Kidney tubule cell (primary cell): ENCODE measurements at regions not wholly inside any gene's neighbourhood (a gene's known extent, or its start where the extent isn't known, plus 50 kb on each side); places are given as distances from the start of the nearest gene placed in this dataset.

Experiments
- DNase-seq: peaks from one replicate; pipeline ENCODE4 v3.0.0-alpha.2; 2018; ENCODE audit warnings: low spot score

DNA sequence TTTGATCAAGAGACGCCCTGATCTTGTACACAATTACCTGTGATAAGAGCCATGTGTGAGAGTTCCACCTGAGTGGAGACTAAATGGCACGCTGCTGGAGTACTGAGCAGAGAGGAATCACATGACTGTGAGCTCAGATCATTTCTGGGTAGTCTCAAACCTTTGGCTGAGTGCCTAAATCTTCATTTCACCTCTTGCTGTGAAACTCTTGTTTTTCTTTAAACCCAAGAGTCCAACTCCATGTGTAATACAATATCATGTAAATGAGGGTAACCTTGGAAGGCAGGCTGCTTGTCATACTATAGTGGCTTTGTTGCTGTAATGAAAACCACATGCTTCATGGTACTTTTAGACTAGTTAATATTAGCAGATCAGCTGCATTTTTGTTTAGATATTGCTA is 156.9 kb downstream of the CAND1 start:
- DNase-seq: peak; percentile 87

DNA sequence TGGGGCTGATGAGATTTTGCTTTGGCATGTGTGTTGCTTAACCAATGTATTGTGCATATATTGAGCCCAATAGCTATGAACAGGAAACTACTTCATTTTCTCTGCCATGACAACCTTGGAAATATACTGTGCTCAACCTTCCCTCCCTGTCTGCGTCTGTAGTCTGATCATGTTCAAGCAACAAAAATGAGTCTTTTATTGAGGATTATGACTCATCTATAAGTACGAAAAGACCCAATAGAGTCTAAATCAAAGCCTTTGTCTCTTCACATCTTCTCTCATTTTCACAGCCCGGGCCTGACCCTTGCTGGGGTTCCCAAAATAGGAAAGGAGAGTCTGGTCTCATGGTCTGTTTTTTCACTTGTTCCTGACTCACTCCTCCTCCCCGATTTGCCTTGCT is 158.2 kb downstream of the CAND1 start:
- no peak for DNase-seq

DNA sequence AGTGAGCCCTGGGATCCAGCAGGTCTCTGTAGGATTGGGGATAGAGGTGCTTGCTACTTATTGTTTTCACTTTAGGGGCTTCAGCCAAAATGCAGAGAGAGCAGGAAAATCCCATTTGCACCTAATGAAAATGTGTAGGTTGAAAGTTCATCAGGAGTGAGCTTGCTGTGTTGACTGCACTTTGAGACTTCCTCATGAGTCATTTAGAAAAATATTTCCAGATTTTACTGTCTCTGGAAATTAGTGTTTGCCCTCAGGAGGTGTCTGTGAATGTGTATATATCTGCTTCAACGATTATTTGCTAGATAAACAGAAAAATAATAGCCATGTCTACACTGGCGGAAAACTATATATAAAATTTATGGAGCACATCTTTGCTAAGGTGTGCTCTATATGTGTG is 159.3 kb downstream of the CAND1 start:
- peak; percentile 41 for DNase-seq

DNA sequence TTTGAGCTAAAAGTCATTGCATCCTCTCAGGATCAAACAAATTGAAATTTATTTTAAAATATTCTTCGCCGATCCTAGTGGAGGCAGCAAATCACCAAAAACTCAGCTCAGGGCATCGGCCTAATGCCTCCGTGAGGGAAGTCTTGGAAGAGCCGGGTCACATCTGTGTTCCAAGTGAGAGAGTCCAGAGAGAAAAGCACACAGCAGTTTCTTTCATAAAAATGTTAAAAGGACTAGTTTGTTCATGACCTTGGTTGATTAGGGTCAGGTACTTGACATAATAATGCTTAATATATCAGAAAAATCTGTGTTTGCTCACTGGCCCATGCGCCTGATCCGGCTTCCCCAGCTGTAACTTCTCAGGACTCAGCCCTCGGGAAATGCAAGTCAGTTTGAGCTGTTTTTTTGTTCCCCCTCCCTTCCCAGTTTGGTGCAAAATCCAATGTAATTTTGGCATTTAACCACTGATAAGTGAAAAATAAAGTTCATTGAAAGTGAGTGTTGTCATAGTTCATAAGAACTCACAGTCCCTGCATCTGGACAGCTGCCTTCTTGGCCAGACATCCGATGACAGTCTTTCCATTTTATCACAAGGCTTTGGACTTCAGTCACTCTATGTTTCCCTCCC is 161.7 kb downstream of the CAND1 start:
- DNase-seq: no peak

DNA sequence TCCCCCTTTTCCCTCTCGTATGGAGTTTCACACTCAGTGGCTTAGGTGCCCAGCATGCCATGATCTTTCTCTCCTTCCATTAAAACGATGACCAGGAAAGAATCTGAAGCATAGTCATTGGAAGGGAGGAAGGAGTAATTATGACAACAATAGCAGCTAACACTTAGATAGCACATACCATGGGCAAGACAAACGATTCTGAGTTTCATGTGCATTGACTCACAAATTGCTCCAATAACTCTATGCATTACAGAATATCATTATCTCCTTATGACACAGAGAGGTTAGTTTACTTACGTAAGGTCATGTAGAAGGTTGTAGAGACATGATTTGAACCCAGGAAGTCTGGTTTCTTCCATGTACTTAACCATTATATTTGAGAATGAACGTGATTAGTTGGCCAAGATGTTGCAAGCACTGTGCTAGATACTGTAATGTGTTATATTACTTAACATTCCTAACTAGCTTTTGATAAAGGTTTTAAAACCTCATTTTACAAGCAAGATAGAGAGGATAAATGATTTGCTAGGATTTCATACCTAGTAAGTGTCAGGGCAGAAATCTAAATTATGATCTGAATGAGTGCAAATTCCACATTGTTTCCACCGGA is 162.4 kb downstream of the CAND1 start:
- no peak for DNase-seq

DNA sequence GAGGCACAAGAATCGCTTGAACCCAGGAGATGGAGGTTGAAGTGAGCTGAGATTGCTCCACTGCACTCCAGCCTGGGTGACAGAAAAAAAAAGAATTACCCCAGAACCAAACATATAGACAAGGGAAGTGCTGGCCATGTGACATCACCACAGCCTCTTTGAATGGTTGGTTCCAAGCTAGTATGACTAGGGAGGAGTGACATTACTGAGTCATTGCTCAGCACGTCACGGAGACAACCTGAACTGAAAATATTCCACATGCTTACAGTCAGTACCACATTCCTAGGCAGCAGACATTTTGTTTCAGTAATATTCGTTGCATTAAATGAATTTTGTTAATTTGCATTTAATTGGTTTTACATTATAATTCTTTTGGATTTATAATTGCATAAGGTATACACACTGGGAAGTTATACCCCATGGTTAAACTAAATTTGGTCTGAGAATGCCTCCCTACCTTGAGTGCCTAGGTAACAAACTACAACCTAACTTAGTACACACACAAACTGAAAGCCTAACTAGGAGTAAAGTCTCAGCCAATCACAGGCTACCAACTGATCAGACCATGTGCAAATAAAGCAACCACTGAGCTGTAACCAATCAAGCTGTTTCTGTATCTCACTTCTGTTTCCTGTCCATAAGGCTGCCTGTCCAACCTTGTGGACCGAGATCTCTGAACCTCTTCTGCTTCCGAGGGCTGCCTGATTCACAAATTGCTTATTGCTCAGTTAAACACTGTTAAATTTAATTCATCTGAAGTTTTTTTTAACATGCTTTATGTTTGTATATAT is 164.4 kb downstream of the CAND1 start:
- DNase-seq: peak; percentile 76

DNA sequence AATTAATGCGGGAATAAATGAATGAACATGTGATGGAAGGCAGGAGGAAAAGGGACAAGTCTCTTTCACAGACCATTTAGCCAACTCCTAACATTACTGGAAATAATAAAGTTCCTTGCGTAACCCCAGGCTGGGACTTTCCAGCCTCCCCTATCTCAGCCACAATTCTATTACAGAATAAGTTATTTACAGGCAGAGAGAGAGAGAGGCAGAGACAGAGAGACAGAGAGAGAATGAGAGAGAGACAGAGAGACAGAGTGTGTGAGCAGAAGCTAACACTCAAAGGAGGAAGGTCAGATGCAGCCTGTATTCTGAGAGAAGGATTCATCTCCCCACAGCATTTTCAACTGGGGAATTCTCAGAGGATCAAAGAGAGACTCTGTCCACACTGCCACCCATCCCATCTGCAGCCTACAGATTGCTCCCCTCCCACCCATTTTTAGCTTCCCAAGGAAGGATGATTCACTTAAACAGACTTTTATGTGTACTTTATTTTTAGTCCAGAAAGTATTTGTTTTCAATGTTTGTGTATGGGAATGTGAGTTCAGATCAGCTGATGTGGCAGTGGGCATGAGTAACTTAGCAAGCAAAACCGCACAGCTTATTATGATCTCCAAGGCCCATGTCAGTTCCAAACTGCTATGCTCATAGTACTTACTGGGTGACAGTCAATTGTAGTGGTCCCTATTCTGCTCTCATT is 165.7 kb downstream of the CAND1 start:
- peak; percentile 89 for DNase-seq

DNA sequence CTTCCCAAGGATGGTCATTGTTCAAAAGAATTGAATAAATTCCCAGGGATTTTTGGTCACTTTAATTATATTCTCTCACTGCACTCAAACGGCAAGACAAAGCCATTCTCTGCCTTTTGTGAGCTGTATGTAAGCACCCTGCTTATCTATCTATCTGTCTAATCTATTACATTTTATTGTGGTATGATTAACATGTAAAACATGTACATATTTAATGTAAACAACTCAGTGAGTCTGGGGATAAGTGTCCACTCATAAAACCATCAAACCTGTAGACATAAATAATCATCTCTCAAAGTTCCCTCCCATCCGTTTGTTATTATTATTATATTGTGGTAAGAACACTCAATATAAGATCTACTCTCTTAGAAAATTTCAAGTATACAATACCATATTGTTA is 167.1 kb downstream of the CAND1 start:
- DNase-seq: no peak

DNA sequence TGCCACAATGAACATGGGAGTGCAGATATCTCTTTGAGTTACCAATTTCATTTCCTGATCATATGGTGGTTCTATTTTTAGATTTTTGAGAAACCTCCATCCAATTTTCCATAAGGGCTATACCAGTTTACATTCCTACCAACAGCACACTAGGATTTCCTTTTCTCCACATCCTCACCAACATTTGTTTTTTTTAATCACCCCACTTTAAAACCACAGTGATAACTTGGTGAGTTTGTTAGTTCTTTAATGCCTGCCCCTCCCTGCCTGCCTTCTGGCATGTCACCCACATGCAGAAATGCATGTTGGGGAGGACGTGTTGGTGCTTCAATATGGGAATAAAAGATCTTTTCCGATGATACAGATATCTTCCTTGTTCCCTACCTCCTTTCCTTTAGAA is 167.9 kb downstream of the CAND1 start:
- DNase-seq: no peak

DNA sequence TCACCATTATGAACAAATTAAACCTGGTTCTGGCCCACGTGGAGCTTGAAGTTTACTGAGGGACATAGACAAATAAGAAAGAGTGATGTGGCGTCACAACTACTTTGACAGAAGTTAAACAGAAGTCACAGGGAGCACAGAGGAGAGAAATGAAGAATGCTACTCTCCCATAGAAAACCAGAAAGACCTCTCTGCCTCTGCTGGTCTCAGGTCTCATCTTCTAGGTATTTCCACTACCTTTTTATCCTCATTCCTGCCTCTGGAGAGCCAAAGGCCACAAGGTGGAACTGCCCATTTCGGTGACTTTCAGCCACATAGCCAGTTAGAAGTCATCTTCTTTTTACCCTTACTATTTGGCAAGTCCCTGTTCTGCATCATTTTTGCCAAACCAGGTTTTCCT is 170.5 kb downstream of the CAND1 start:
- no peak for DNase-seq

DNA sequence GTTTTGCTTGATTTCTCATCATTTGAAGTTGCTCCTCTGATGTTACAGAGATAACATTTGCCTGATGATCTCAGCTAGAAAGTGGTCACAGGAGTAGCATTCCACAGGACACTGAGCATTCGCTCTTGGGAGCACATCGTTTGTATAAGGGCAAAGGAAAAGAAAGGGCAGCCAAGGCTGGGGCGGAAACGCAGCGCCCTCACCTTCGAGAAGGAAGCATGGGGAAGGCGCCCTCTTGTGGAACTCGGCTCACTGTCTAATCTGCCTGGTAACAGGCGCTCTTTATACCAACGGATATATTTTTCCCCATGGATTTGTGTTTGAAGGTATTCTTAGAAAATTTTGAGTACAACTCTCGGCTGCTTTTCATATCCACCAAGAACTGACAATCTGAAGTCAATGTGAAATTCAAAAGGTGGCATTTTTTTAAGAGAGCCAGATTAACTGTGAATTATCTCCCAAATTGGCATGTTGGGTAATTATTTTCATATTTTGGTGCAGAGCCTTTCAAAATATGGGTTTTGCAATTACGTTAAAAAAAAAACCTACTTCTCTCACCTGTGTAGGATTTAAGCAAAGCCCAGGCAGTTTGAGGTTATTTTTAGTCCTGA is 172.7 kb downstream of the CAND1 start:
- DNase-seq: peak; percentile 86

DNA sequence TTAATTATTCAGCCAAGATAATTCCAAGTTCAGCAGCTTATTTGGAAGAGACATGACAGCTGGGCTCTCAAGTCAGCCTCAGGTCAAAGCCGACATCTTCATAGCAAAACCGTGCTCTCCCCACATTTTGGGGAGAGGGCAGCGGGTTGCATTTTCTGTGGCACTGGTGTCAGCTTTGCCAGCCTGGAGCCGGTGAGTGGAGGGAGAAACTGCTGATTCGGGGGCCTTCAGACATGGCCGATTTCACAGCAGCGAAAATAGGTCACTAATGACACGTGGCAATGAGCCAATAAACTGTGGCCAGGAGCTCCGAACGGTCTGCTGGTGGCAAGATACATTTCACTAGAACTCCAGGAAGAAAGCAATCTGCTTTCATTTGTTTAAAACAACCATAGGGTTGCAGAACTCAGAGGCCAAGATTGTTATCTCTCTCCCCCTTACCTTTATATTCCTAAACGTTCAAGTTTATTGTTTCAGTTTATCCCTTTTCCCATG is 173.2 kb downstream of the CAND1 start:
- DNase-seq: peak; percentile 69

DNA sequence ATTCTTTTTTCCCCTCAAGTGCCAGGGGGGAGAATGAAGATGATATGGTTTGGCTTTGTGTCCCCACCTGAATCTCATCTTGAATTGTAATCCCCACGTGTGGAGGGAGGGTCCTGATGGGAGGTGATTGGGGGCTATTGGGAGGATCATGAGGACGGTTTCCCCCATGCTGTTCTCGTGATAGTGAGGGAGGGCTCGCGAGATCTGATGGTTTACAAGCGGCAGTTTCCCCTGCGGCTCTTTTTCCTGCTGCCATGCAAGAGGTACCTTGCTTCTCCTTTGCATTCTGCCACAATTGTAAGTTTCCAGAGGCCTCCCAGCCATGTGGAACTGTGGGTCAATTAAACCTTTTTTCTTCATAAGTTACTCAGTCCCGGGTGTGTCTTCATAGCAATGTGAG is 173.7 kb downstream of the CAND1 start:
- DNase-seq: no peak

DNA sequence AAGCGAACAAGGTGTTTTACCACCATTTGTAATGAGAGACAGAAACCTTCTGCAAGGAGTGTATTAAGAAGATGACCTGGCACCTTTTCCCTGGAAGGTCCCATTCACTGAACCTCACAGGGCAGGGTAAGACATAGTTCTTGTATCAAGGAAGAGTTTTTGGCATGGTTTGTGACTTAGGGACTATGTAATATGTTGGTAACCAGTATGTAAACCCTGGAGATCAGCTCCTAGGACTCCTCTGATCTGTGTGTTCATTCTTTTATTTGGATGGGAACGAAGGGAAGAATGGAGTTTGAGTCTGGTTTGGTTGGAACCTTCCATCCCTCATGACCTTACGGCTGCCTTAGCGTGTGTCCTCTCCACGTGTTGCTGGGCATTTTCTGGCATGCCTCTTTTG is 175.4 kb downstream of the CAND1 start:
- no peak for DNase-seq

DNA sequence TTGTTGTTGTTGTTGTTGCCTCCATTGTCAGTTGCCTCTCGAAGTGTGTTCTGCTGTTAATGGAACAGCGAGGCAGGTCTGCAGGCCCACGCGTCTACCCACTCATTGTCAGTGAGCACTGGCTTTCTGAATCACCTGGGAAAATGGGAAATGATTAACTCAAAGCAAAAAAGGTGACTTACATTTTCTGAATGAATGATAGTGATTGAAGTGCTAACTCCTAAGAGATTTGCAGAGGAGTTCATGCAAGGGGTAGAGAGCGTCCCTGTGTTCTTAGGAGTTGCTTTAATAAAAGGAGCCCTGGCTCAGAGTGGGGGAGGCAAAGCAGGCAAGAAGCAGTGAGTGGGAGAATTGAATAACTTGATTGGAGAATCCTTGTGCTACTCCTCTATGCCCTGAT is 177.6 kb downstream of the CAND1 start:
- peak; percentile 57 for DNase-seq

DNA sequence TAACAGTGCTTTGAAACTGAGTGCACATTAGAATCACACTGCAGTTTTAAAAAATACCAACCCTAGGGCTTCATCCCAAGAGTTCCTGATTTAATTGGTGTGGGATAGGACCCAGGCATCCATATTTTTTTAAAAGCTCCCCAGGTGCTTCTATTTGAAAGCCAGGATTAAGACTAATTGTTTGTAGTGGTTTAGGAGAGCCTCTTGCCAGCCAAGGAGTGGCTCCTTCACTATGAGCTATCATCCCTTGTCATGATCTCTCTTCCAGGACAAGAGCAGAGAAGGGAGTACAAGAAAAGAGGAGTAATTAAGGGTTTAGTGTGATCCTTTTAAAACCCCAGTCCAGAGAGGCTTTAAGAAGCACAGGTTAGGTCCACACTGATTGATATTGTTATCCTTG is 178.0 kb downstream of the CAND1 start:
- DNase-seq: no peak

DNA sequence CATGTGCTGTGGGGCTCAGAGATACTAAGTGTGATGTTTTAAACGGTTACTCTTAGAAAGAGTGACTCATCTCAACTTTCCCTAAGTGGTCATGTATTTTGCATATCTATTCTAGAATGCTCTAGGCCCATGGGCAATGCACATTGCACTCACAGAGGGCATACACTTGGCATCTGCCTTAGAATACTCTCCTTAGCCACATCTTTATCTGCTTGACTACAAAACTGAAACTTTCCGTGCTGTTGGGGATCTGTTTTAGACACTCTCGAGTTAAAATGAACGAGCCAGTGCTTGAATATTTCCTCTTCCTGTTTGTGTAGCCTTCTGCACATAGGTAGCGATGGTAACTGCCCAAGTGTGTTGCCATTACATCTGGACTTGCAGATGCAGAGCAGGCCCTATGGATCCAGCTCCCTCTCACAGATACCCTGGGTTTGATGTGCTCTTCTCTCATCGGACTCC is 180.5 kb downstream of the CAND1 start:
- DNase-seq: no peak

DNA sequence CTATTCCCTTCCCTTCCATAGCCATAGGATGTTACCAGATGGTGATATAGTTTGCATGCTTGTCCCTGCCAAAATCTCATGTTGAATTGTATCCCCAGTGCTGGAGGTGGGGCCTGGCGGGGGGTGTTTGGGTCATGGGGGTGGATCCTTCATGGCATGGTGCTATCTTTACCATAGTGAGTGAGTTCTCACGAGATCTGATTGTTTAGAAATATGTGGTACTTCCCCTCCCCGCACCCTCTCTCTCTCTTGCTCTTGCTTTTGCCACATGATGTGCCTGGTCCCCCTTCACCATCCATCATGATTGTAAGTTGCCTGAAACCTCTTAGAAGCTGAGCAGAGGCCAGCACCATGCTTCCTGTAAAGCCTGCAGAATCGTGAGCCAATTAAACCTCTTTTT is 181.3 kb downstream of the CAND1 start:
- no peak for DNase-seq

DNA sequence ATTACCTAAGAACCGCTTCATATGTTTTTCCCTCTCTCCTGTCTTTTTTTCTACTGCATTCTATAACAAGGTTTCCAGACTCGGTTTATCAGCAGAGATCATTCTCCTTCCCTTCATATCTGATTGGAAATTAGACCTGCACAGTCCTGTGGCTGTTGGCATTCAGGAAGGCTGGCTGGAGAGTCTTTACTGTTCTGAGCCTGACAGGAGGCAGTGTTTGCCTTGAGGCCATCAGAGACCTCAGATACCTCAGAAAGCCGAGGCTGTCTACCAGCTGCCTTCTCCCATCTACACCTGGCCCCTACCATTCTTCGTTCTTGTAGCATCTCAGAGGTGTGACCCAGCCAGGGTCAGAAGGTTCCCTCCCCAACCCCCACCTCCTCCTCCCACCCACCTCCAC is 182.0 kb downstream of the CAND1 start:
- no peak for DNase-seq

DNA sequence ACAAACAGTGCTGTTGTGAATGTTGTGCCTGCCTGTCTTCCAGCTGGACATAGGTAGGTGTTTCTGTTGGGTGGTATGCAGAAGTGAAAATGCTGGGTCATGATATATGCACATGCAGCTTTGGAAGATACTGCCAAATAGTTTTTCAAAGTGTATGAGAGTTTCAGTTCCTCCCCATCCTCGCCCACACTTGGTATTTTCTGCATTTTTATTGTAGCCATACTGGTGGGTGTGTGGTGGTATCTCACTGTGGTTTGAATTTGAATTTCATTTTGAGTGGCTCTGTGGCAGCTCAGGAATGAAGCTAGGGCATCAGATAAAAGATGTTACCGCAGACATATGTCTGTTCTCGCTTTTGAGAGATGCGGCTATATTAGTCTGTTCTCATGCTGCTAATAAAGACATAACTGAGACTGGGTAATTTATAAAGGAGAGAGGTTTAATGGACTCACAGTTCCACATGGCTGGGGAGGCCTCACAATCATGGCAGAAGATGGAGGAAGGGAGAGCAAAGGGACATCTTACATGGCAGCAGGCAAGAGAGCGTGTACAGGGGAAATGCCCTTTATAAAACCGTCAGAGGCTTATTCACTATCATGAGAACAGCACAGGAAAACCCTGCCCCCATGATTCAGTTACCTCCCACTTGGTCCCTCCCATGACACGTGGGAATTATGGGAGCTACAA is 183.1 kb downstream of the CAND1 start:
- DNase-seq: no peak

DNA sequence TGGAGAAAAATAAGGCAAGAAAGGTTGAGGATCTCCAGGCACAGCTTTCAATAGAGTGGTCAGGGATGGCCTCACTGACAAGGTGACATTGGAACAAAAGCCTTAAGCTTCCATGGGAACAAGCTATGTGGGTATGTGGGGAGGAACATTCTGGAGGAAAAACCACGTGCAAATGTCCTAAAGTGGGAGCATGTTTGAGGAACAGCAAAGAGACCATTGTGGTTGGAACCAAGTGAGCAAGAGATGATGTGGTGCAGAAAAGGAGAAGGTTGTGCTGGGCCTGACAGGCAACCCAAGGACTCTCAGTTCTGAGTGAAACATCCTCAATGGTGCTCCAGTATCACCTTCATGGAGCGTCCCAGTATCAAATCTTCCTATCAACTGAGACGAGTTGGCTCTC is 184.0 kb downstream of the CAND1 start:
- DNase-seq: no peak

DNA sequence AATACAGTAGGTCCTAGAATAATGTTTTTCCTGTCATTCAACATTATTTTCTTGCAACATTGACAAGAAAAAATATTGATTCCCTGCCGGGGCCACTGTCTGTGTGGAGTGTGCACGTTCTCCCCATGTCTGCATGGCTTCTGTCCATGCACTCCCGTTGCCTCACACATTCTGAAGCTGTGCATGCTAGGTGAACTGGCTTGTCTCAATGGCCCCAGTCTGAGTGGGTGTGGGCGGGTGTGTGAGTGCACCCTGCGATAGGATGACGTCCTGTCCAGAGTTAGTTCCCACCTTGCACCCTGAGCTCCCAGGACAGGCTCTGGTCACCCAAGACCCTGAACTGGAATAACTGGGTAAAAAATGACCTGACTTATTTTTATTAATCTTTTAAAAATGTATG is 186.1 kb downstream of the CAND1 start:
- DNase-seq: no peak
